Loucy (cell line): ENCODE measurements at regions not wholly inside any gene's neighbourhood (a gene's known extent, or its start where the extent isn't known, plus 50 kb on each side); places are given as distances from the start of the nearest gene placed in this dataset.

ENCODE experiments used
- H2AFZ ChIP-seq: fragments of 200-600 bp; sonication (generic); 2 replicates; pipeline ENCODE4 v1.6.0; 2016; ENCODE audit warnings: antibody characterized with exemption, mild to moderate bottlenecking, low read length, moderate library complexity
- H3F3A ChIP-seq: fragments of 200-600 bp; 2 replicates; pipeline ENCODE4 v1.6.0; 2016; ENCODE audit warnings: antibody characterized with exemption, low read depth, mild to moderate bottlenecking
- H3K27me3 ChIP-seq: fragments of 200-600 bp; sonication (generic); 2 replicates; pipeline ENCODE4 v1.6.1; 2014; ENCODE audit warnings: low read length, mild to moderate bottlenecking; ENCODE audit not compliant: insufficient read depth, poor library complexity, severe bottlenecking
- H3K36me3 ChIP-seq: fragments of 200-600 bp; sonication (generic); 2 replicates; pipeline ENCODE4 v1.6.1; 2016; ENCODE audit warnings: low read length; ENCODE audit not compliant: insufficient read depth
- H3K4me1 ChIP-seq: fragments of 200-600 bp; sonication (generic); 2 replicates; pipeline ENCODE4 v1.5.1; 2014; ENCODE audit warnings: low read length, mild to moderate bottlenecking; ENCODE audit not compliant: insufficient read depth, poor library complexity, severe bottlenecking
- H3K4me2 ChIP-seq: fragments of 200-600 bp; sonication (generic); 2 replicates; pipeline ENCODE4 v1.6.0; 2014; ENCODE audit warnings: antibody characterized with exemption, low read length, low read depth, mild to moderate bottlenecking; ENCODE audit not compliant: poor library complexity, severe bottlenecking
- H3K4me3 ChIP-seq: fragments of 200-600 bp; sonication (generic); 2 replicates; pipeline ENCODE4 v1.5.1; 2014; ENCODE audit warnings: low read length, mild to moderate bottlenecking, mixed read lengths; ENCODE audit not compliant: poor library complexity, severe bottlenecking
- H3K79me2 ChIP-seq: fragments of 200-600 bp; sonication (generic); 2 replicates; pipeline ENCODE4 v1.6.1; 2014; ENCODE audit warnings: low read length; ENCODE audit not compliant: insufficient read depth
- H3K9ac ChIP-seq: fragments of 200-600 bp; sonication (generic); 2 replicates; pipeline ENCODE4 v1.6.0; 2014; ENCODE audit warnings: mild to moderate bottlenecking, low read depth, low read length, moderate library complexity; ENCODE audit not compliant: poor library complexity, severe bottlenecking
- H3K9me2 ChIP-seq: fragments of 200-600 bp; sonication (generic); replicated peaks from 2 replicates; pipeline ENCODE4 v1.6.1; 2016; ENCODE audit warnings: low read depth, low read length, mixed read lengths
- H3K9me3 ChIP-seq: fragments of 200-600 bp; sonication (generic); 2 replicates; pipeline ENCODE4 v1.6.1; 2014; ENCODE audit warnings: mild to moderate bottlenecking, antibody characterized with exemption, low read length, low read depth; ENCODE audit not compliant: insufficient read depth
- H4K20me1 ChIP-seq: fragments of 200-600 bp; sonication (generic); 2 replicates; pipeline ENCODE4 v1.6.0; 2014; ENCODE audit warnings: antibody characterized with exemption, low read length, mild to moderate bottlenecking; ENCODE audit not compliant: insufficient read depth, poor library complexity, severe bottlenecking
- EZH2phosphoT487 ChIP-seq: fragments of 200-600 bp; IDR thresholded peaks from 2 replicates; pipeline ENCODE4 v1.6.1; 2018; ENCODE audit warnings: antibody characterized with exemption, mild to moderate bottlenecking, moderate library complexity, borderline replicate concordance
- TF ChIP-seq, protein P1 (sequence below): fragments of 200-600 bp; sonication (generic); conservative IDR thresholded peaks from 2 replicates; pipeline ENCODE4 v1.5.1; 2014; ENCODE audit warnings: mild to moderate bottlenecking, antibody characterized with exemption, low read length

DNA sequence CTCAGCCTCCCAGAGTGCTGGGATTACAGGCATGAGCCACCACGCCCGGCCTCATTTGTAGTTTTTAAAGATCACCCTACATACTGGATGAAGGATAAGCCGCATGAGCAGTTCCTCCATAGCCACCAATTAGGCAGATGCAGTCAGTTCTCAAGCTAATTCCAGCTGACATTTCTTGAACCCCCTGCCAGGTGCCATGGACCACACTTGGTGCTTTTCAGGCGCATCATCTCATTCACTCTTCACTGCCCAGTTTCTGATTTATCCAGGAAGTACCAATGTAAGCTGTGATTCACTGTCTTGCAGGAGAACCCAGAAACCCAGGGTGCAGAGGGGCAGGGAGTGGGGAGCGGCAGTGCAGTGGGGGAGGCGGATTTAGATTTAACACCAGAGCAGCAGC lies 56.5 kb upstream of the RASA2 start:
- Histone ChIP-seq H3K4me2 (no peak overlapping the region), H3K9me2 (no peaks in the 10 kb centered on the region), H3F3A (no peaks in the 10 kb centered on the region), H3K79me2 (no peaks in the 10 kb centered on the region), H2AFZ (no peak overlapping the region), H3K9ac (no peak overlapping the region), H3K36me3 (no peaks in the 10 kb centered on the region), H3K4me1 (no peaks in the 10 kb centered on the region), H4K20me1 (no peaks in the 10 kb centered on the region), H3K27me3 (no peaks in the 10 kb centered on the region), H3K9me3 (no peaks in the 10 kb centered on the region), H3K4me3 (no peak overlapping the region)
- no peak for TF ChIP-seq EZH2phosphoT487
- TF ChIP-seq, protein P1, sequence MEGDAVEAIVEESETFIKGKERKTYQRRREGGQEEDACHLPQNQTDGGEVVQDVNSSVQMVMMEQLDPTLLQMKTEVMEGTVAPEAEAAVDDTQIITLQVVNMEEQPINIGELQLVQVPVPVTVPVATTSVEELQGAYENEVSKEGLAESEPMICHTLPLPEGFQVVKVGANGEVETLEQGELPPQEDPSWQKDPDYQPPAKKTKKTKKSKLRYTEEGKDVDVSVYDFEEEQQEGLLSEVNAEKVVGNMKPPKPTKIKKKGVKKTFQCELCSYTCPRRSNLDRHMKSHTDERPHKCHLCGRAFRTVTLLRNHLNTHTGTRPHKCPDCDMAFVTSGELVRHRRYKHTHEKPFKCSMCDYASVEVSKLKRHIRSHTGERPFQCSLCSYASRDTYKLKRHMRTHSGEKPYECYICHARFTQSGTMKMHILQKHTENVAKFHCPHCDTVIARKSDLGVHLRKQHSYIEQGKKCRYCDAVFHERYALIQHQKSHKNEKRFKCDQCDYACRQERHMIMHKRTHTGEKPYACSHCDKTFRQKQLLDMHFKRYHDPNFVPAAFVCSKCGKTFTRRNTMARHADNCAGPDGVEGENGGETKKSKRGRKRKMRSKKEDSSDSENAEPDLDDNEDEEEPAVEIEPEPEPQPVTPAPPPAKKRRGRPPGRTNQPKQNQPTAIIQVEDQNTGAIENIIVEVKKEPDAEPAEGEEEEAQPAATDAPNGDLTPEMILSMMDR = no peak

DNA sequence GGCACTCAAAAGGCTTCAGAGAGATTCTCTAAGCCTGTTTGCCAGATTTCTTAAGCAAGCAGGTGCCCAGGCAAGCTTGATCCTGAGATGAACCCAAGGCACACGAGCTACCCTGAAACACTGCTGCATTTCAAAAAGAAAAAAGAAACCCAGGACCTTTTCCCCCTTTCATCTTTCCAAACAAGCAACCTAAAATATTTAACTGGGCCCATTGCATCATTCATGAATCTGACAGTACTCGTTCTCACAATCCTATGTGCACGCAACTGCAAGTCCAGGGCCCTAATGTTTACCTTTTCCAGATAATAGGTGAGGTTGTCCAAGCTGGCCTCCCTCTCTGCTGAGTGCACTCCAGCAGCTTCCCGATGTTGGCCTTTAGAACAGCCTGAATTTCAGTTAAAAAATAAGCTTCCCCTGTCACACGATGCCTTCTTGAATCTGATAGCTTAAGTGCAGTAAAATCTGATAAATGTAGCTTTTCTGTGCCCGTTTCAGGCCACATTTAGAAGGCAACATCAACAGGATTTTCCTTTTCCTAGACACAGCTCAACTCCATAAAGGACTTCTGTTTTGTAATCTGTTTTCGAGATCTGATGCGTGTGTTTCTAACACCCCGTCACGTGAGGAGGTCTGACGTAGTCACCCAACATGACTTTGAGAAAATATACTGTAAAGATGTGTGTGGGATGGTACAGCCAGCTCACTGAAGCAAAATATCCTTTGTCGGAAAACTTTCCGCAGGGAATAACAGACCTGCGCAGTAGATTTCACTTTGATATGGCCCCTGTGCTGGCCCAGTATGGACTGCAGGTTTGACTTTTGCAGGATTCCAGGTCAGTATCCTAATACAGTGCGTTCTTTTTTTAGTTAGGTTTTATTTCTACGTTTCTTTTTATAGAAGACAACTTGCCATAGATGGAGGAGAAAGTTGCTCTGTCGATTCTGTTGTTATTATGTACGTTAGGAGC lies 55.1 kb upstream of the RASA2 start:
- TF ChIP-seq EZH2phosphoT487 = no peak
- no peaks in the 10 kb centered on the region for H3K79me2 ChIP-seq

DNA sequence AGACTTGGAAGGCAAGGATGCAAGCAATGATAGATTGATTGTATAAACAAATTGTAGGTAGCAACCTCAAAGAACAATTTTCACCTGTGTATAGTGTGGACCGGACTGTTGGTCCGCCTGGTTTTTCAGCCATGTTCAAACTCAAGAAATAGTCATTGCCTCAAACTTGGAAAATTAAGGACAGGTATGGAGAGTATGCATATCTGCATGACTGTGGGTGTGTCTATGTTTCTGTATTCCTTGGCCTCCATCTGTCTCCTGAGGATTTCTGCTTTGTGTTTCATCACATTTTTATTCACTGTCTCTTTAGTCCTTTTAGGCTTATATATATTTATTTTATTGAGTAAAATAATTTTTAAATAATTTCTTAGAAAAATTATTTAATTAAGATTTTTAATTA lies 53.9 kb upstream of the RASA2 start:
- TF ChIP-seq, protein P1 = no peak
- TF ChIP-seq EZH2phosphoT487 = no peak
- no peak overlapping the region for H3K4me2 ChIP-seq
- no peaks in the 10 kb centered on the region for H3K9me3 ChIP-seq
- no peaks in the 10 kb centered on the region for H3K9me2 ChIP-seq
- H3K79me2 ChIP-seq = no peaks in the 10 kb centered on the region
- no peak overlapping the region for H2AFZ ChIP-seq
- no peaks in the 10 kb centered on the region for H3K27me3 ChIP-seq
- H3K4me3 ChIP-seq = no peak overlapping the region
- no peaks in the 10 kb centered on the region for H3K36me3 ChIP-seq
- no peaks in the 10 kb centered on the region for H3F3A ChIP-seq
- H4K20me1 ChIP-seq = no peaks in the 10 kb centered on the region
- no peak overlapping the region for H3K9ac ChIP-seq
- H3K4me1 ChIP-seq = no peaks in the 10 kb centered on the region

More for the DNA sequence above, 55.1 kb upstream of the RASA2 start:
- Histone ChIP-seq H4K20me1 (no peaks in the 10 kb centered on the region), H3K4me1 (no peaks in the 10 kb centered on the region), H3K9me2 (no peaks in the 10 kb centered on the region), H3F3A (no peaks in the 10 kb centered on the region), H3K9ac (no peak overlapping the region), H3K4me3 (no peak overlapping the region), H3K9me3 (no peaks in the 10 kb centered on the region), H3K27me3 (no peaks in the 10 kb centered on the region), H2AFZ (no peak overlapping the region), H3K36me3 (no peaks in the 10 kb centered on the region), H3K4me2 (no peak overlapping the region)
